Uterus (tissue), 2 donors: ENCODE measurements at regions not wholly inside any gene's neighbourhood (a gene's known extent, or its start where the extent isn't known, plus 50 kb on each side); places are given as distances from the start of the nearest gene placed in this dataset.
"Not testable (repeated sequence)": the region's sequence is repeated elsewhere in the genome, so short reads cannot be mapped to it uniquely, and the experiment has no call there.

Experiments used
- CTCF ChIP-seq, 4 experiments: fragments of 200-600 bp in 2 of 4; fragments of 450-650 bp in 2 of 4; sonication (generic) in 2 of 4; IDR thresholded peaks; one replicate each; pipeline ENCODE4 v1.5.1; 2016 to 2019; ENCODE audit warnings: antibody characterized with exemption in 4 of 4, mild to moderate bottlenecking in 2 of 4, moderate library complexity in 1 of 4
- POLR2A ChIP-seq, 2 donors: fragments of 450-650 bp; IDR thresholded peaks; one replicate each; pipeline ENCODE4 v1.6.1; 2016; ENCODE audit warnings: antibody characterized with exemption in 2 of 2, mild to moderate bottlenecking in 1 of 2, moderate library complexity in 1 of 2

GRCh38 chr7:76867364-76867889 is 164.7 kb downstream of the SPDYE17 start:
- TF ChIP-seq CTCF, POLR2A (IDR thresholded peaks at IDR 0.05): not testable (repeated sequence)
